Suppressor macrophage (primary cell): ENCODE measurements at regions not wholly inside any gene's neighbourhood (a gene's known extent, or its start where the extent isn't known, plus 50 kb on each side); places are given as distances from the start of the nearest gene placed in this dataset.
"Not testable (repeated sequence)": the region's sequence is repeated elsewhere in the genome, so short reads cannot be mapped to it uniquely, and the experiment has no call there.

ENCODE experiments used
- DNase-seq, 4 experiments: peaks; one replicate each; pipeline ENCODE4 v3.0.0-alpha.2; 2020 to 2022

DNA sequence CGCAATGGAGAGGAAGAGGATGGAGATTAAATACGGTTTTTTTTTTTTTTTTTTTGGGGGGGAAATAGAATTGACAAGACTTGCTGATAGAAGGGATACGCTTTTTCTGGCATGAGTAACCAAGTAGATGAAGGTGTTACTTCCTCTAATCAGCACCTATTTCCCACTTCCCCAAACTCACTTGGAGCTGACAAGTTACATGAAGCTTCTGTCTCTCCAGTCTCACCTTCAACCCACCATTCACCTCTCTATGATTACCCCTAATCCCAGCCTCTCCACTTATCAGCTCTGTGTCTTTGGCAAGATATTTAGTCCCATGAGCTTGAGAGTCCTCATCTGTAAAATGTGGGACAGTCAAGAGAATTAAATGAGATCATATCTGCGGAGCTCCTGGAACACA lies 185.9 kb upstream of the HS3ST3A1 start:
- DNase-seq = no peak

- DNase-seq = no peak
Observed at GRCh38 chr17:13788385-13788784, 186.7 kb upstream of the HS3ST3A1 start.

- no peak for DNase-seq
Observed at GRCh38 chr17:13792314-13792713, 190.6 kb upstream of the HS3ST3A1 start.

GRCh38 chr17:13793951-13794350 lies 192.2 kb upstream of the HS3ST3A1 start:
- DNase-seq = no peak

DNA sequence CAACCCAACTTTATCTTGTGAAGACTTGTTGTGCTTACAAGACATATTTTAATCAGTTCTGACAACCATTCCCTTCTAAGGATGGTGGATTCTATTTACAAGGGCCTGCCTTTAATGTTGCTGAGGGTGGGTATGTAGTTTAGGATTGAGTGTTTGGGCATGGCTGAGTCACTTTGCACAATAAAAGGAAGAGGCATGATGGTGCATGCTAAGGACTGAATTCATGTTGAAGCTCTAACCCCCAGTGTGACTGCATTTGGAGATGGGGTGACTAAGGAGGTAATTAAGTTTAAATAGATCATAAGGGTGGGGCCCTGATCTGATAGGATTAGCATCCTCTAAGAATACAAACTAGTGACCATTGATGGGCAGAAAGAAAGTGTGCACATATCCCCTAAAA lies 196.1 kb upstream of the HS3ST3A1 start:
- no peak for DNase-seq

- no peak for DNase-seq
Observed at GRCh38 chr17:13806092-13806491, 204.4 kb upstream of the HS3ST3A1 start.

- DNase-seq = no peak
Observed at GRCh38 chr17:13807103-13807502, 205.4 kb upstream of the HS3ST3A1 start.

- DNase-seq = no peak
Observed at GRCh38 chr17:13812350-13812749, 210.6 kb upstream of the HS3ST3A1 start.

- no peak for DNase-seq
Observed at GRCh38 chr17:13813347-13814240, 211.9 kb upstream of the HS3ST3A1 start.

GRCh38 chr17:13822700-13823099 lies 221.0 kb upstream of the HS3ST3A1 start:
- no peak for DNase-seq

- no peak for DNase-seq
Observed at GRCh38 chr17:13825526-13826040, 223.9 kb upstream of the HS3ST3A1 start.

GRCh38 chr17:13827118-13827517 lies 225.4 kb upstream of the HS3ST3A1 start:
- no peak for DNase-seq

DNA sequence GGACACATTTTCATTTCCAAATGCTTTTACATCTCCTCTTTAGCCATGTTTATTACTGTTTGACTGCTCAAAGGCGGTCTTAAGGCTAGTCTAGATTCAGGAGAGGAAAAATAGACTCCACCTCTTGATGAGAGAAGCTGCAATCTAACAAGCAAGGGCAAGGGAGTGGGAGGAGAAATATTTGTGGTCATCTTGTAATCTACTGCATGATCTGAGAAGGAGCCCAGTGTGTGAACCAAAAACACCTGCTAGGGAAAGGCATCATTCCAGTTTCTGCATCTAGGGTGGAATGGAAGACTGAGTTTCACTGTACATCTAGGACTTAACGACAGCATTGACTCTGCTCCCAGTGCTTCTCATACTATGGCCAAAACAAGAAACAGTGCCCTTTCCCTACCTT lies 232.2 kb upstream of the HS3ST3A1 start:
- DNase-seq = no peak

DNA sequence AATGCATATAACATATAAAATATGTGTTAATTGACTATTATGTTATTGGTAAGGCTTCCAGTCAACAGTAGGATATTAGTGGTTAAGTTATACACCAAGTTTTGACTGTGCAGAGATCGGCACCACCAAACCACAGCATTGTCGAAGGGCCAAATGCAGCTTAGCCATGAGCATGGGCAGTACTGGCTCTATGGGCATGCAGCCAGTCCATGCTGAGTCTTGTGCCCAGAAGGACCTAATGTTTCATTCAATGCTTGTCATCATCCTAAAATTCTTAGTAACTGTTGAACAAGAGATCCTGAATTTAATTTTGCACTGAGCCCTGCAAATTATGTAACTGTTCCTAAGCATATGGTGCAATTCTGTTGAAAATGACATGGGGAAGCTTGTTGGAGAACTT lies 233.4 kb upstream of the HS3ST3A1 start:
- no peak for DNase-seq

DNA sequence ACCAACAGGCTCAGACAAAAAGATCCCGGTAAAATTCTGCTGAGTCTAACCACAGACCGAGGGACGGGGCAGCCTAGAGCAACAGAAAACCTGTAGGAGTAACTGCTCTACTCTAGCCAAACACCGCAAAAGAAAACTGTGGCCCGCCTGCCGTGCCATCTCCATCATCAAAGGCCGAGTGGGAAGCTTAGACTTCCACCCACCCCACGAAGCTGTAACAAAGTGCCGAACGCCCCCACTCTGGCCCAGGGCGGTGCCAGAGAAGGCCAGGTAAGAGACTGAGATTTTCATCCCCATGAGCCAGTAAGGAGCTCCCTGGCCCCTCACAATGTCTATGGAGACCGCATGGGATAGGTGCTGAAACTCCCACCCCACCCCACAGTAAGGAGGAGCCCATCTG lies 231.9 kb upstream of the COX10 start:
- DNase-seq = no peak

- no peak for DNase-seq
Observed at GRCh38 chr17:13840254-13840653, 229.1 kb upstream of the COX10 start.

DNA sequence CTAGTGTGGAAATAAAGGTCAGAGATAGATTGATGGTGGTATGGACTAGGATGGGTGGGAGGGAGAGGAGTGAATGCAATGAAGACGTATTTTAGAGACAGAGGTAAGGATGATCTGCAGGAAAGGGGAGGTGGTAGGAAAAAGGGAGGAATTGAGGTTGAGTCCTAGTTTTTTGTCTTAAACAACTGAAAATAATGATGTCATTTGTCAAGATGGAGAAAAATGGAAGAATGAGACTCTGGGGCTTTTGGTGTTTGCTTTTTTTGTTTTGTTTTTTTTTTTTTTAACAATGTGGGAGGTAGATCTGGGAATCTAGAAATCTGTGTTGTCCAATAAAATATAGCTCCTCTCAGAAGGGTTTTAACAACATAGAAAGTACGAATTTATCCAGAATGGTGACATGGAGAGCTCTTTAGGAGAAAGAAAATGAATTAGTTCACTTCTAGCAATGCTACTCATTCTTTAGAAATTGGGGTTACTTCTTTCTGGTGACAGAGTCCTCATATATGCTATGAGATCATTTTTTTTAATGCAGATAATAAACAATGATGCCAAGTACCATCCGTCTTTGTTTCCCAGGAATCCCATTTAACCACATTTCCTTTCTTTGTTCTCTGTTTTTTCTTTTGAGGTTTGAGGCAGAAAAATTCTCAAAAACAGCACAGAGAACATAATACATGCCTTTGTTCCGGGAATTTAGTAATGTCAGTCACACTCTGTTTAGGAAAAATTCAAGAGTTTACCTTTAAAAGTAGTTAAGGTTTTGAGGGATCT lies 225.3 kb upstream of the COX10 start:
- no peak for DNase-seq

DNA sequence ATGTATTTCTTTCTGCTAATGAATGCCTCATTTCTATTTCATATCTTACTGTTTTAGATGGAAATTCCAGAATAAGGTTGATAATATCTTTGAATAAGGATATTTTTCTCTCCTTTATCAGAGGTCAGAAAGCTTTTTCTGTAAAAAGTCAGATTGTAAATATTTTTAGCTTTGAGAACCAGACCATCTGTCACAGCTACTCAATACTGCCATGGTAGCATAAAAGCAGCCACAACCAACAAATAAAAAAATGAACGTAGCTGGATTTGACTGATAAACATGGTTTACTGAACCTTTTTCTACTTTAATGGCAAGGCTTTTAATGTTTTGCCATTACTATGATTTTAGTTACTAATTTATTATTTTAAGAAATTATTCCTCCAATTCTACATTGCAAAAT lies 217.4 kb upstream of the COX10 start:
- DNase-seq = no peak

GRCh38 chr17:13855730-13856129 lies 213.6 kb upstream of the COX10 start:
- not testable (repeated sequence) for DNase-seq

DNA sequence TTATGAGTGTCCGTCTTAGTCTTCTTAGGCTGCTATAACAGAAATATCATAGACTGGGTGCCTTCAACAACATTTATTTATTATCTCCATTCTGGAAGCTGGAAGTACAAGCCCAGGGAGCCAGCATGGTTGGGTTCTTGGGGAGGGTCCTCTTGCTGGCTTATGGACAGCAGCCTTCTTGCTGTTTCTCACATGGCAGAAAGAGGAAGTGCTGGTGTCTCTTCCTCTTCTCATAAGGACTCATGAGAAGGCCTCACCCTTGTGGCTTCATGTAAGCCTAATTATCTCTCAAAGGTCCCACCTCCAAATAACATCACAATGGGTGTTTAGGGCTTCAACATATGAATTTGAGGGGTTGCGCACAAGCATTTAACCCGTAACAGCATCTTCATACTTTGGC lies 207.0 kb upstream of the COX10 start:
- DNase-seq = peak; percentile 13 to 65 (median 51)

- no peak for DNase-seq
Observed at GRCh38 chr17:13863436-13863835, 205.9 kb upstream of the COX10 start.

DNA sequence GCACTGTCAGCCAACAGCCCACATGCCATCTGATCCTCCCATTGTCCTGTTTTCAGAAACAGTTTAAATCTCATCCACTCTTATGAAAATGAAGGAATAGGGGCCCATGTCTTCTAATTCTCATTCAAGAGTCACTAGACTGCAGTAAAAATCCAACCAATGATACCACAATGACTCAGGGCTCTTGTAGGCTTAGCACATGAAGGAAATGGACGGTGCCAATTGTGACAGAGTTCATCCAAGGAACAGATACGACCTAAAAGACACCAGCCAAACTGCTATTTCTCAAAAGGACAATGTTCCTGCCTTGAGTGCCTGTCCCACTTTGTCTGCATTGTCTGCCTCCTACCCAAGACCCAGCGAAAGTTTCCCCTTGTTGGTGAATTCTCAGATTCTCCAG lies 204.8 kb upstream of the COX10 start:
- peak in 3 of 4 experiments; percentile 3 to 28 (median 10) for DNase-seq

GRCh38 chr17:13865650-13866049 lies 203.7 kb upstream of the COX10 start:
- DNase-seq = no peak
